ENCODE measurements at regions not wholly inside any gene's neighbourhood (a gene's known extent, or its start where the extent isn't known, plus 50 kb on each side); places are given as distances from the start of the nearest gene placed in this dataset.

DNA sequence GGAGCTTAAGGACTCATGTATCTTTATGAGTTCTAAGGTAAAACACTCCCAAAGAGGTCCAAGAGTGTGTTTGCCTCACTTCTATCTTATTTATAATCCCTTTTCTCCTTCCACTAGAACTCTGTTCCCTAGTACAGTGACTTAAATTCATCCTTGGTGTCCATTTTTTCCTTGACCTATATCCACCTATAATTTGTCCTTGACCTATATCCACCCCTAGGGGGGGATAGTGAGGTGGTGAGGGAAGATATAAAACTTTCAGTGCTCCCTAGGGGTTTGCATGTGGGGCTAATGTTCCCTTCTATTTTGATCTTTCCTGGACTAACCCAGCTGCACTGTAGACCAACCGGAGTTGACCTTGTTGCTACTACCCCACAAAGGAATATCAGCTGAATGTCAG lies 83.5 kb upstream of the GNAQ start:
- Histone ChIP-seq H3K79me2 (no peaks in the 10 kb centered on the region), H3K27me3 (no peaks in the 10 kb centered on the region), H3K9me3 (ENCODE audit: low read depth) (no peaks in the 10 kb centered on the region), H3K4me1 (ENCODE audit: insufficient read depth) (no peaks in the 10 kb centered on the region), H3K36me3 (replicated peaks; ENCODE audit: insufficient read depth, low read depth) (no peaks in the 10 kb centered on the region), H3K4me3 (no peak overlapping the region), H3K27ac (no peak overlapping the region), H3K4me2 (no peak overlapping the region), H2AFZ (no peak overlapping the region), H4K20me1 (ENCODE audit: insufficient read depth, poor library complexity, severe bottlenecking) (no peaks in the 10 kb centered on the region), H3K9me2 (replicated peaks; ENCODE audit: insufficient read depth) (no peaks in the 10 kb centered on the region)
- WGBS (ENCODE audit: low lambda C conversion rate, missing lambda C conversion rate): 100% methylated on average over 1 of the region's 1 CpG
- no peak for DNase-seq (ENCODE audit: low spot score)
- TF ChIP-seq, protein P1, sequence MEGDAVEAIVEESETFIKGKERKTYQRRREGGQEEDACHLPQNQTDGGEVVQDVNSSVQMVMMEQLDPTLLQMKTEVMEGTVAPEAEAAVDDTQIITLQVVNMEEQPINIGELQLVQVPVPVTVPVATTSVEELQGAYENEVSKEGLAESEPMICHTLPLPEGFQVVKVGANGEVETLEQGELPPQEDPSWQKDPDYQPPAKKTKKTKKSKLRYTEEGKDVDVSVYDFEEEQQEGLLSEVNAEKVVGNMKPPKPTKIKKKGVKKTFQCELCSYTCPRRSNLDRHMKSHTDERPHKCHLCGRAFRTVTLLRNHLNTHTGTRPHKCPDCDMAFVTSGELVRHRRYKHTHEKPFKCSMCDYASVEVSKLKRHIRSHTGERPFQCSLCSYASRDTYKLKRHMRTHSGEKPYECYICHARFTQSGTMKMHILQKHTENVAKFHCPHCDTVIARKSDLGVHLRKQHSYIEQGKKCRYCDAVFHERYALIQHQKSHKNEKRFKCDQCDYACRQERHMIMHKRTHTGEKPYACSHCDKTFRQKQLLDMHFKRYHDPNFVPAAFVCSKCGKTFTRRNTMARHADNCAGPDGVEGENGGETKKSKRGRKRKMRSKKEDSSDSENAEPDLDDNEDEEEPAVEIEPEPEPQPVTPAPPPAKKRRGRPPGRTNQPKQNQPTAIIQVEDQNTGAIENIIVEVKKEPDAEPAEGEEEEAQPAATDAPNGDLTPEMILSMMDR (IDR thresholded peaks at IDR 0.05; ENCODE audit: poor library complexity): no peak

DNA sequence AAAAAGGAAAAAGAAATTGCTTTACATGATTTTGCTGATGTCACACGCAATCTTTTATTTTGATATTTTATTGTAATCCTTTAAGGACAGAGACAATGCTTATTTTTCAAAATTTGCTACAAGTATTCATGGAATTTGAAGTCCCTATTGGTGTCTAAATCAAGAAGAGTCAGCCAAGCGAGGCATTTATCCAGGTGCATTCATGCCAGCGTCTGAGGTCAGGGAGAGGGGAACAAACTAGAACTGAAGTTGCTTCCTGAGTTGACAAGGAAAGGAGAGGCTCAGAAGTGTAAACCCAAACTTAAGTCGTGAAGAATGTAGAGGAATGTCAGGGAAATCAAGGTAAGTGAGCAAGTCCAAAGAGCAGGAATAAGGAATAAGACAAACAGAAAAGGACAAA lies 83.0 kb upstream of the GNAQ start:
- 79% methylated on average over 4 of the region's 4 CpGs for WGBS (ENCODE audit: low lambda C conversion rate, missing lambda C conversion rate)
- H4K20me1 ChIP-seq (ENCODE audit: insufficient read depth, poor library complexity, severe bottlenecking): no peaks in the 10 kb centered on the region
- H3K36me3 ChIP-seq (replicated peaks; ENCODE audit: insufficient read depth, low read depth): no peaks in the 10 kb centered on the region
- H3K4me1 ChIP-seq (ENCODE audit: insufficient read depth): no peaks in the 10 kb centered on the region
- no peak for TF ChIP-seq EZH2 (IDR thresholded peaks at IDR 0.05; ENCODE audit: borderline replicate concordance)
- TF ChIP-seq EZH2phosphoT487 (IDR thresholded peaks at IDR 0.05; ENCODE audit: low read depth, severe bottlenecking, unreplicated experiment): no peak
- TF ChIP-seq, protein P1 (IDR thresholded peaks at IDR 0.05; ENCODE audit: poor library complexity): no peak
- DNase-seq (ENCODE audit: low spot score): no peak
- no peak overlapping the region for H3K27ac ChIP-seq
- no peaks in the 10 kb centered on the region for H3K9me3 ChIP-seq (ENCODE audit: low read depth)
- no peak overlapping the region for H2AFZ ChIP-seq
- H3K4me2 ChIP-seq: no peak overlapping the region
- no peaks in the 10 kb centered on the region for H3K27me3 ChIP-seq
- H3K4me3 ChIP-seq: no peak overlapping the region
- no peaks in the 10 kb centered on the region for H3K9me2 ChIP-seq (replicated peaks; ENCODE audit: insufficient read depth)
- H3K79me2 ChIP-seq: no peaks in the 10 kb centered on the region

DNA sequence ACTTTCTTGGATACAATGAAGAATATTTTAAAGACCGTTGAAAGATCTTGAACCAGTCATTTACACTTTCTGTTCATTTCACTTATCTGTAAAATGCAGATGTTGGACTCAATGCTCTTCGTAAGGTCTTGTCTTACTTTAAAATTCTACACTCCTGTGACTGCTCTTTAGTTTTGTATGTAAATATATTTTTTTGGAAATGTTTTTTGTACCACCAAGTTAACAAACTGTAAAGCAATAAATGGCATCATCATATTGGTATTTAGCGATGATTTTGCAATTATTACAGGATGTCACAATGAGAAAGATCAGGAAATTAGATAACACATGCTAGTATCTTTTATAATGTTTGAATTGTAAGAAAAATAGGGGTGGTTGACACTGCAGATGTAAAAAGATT lies 80.8 kb upstream of the GNAQ start:
- 92% methylated on average over 3 of the region's 3 CpGs for WGBS (ENCODE audit: low lambda C conversion rate, missing lambda C conversion rate)
- H4K20me1 ChIP-seq (ENCODE audit: insufficient read depth, poor library complexity, severe bottlenecking): no peaks in the 10 kb centered on the region
- DNase-seq (ENCODE audit: low spot score): no peak

More for the DNA sequence above, 80.8 kb upstream of the GNAQ start:
- Histone ChIP-seq H3K27ac (no peak overlapping the region), H3K79me2 (no peaks in the 10 kb centered on the region), H3K27me3 (no peaks in the 10 kb centered on the region), H3K9me3 (ENCODE audit: low read depth) (no peaks in the 10 kb centered on the region), H3K4me3 (no peak overlapping the region), H3K9me2 (replicated peaks; ENCODE audit: insufficient read depth) (no peaks in the 10 kb centered on the region), H3K4me1 (ENCODE audit: insufficient read depth) (no peaks in the 10 kb centered on the region), H3K36me3 (replicated peaks; ENCODE audit: insufficient read depth, low read depth) (no peaks in the 10 kb centered on the region), H2AFZ (no peak overlapping the region), H3K4me2 (no peak overlapping the region)
- TF ChIP-seq EZH2phosphoT487 (IDR thresholded peaks at IDR 0.05; ENCODE audit: low read depth, severe bottlenecking, unreplicated experiment) (no peak), EZH2 (IDR thresholded peaks at IDR 0.05; ENCODE audit: borderline replicate concordance) (no peak)
- TF ChIP-seq, protein P1 (IDR thresholded peaks at IDR 0.05; ENCODE audit: poor library complexity): no peak

All from hepatocyte (in vitro differentiated cells).